ENCODE measurements at regions not wholly inside any gene's neighbourhood (a gene's known extent, or its start where the extent isn't known, plus 50 kb on each side); places are given as distances from the start of the nearest gene placed in this dataset.
"Not testable (repeated sequence)": the region's sequence is repeated elsewhere in the genome, so short reads cannot be mapped to it uniquely, and the experiment has no call there.

DNA sequence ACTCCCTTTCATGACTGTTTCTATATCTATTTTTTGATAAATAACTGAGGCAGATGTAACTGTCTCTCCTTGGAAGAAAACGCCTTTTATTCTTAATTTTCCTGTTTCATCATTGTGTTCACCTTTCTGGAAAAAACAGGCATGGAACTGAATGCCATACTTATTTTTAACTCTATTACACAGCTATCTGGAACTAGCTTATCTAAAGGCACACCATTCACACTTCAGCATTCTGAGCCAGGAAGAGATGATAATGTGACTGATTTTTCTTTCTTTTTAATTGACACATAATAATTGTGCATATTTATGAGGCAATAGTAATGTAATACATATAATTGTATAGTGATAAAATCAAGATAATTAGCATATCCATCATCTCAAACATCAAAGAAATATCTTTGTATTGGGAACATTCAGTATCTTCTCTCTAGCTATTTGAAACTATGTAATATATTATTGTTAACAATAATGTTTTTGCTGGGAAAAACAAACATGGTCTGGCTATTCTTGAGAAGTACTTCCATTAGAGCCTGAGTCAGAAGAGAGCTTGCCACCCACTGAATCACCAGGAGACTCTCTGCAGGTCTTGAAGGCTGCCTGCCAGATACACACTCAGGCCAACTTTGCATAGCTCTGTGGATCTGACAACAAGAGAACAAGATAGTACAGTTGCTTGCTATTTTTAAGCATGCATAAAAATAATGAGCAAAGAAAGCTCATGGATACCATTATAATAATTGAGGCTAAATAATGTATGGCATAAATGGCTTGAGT, 501.0 kb upstream of the EDIL3 start:
- TF ChIP-seq POLR2AphosphoS5 (IDR thresholded peaks at IDR 0.05; ENCODE audit: borderline replicate concordance, low read depth, low read length) (no peak), FOXP2 (optimal IDR thresholded peaks at IDR 0.05; ENCODE audit: control extremely low read depth, extremely low read length, insufficient read depth) (no peak), EZH2 (IDR thresholded peaks at IDR 0.05) (no peak)
- DNase-seq (ENCODE audit: low read depth, low spot score), result no peak
- H3K36me3 ChIP-seq (ENCODE audit: insufficient read depth, low read length), result no peaks in the 10 kb centered on the region
- no peak overlapping the region for H3K4me3 ChIP-seq
- H3K27ac ChIP-seq, result no peak overlapping the region
- no peaks in the 10 kb centered on the region for H3K9me3 ChIP-seq (ENCODE audit: low read depth, low read length)
- H3K9ac ChIP-seq (ENCODE audit: insufficient read length), result no peak overlapping the region

DNA sequence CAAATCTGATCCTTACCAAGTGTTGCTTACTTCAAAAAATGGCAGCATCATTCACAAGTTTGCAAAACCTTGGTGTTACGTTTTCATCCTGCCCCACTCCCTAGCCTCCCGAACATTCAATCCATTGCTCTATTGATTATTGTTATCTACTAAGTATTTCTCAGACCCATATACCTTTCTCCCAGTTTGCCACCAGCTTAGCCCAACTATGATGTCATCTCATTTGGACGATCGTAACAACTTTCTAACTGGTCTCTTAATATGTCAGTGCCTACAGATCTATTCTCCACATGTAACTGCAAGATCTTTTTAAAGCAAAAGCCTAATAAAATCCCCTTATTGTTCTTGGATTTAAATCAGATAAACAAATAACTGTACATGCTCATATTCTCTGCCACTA, 497.1 kb upstream of the EDIL3 start:
- no peaks in the 10 kb centered on the region for H3K9me3 ChIP-seq (ENCODE audit: low read depth, low read length)
- no peaks in the 10 kb centered on the region for H3K36me3 ChIP-seq (ENCODE audit: insufficient read depth, low read length)
- no peak for TF ChIP-seq EZH2 (IDR thresholded peaks at IDR 0.05)
- no peak for TF ChIP-seq POLR2AphosphoS5 (IDR thresholded peaks at IDR 0.05; ENCODE audit: borderline replicate concordance, low read depth, low read length)
- no peak for TF ChIP-seq FOXP2 (optimal IDR thresholded peaks at IDR 0.05; ENCODE audit: control extremely low read depth, extremely low read length, insufficient read depth)
- H3K9ac ChIP-seq (ENCODE audit: insufficient read length), result no peak overlapping the region
- no peak overlapping the region for H3K27ac ChIP-seq
- no peak for DNase-seq (ENCODE audit: low read depth, low spot score)
- H3K4me3 ChIP-seq, result no peak overlapping the region

DNA sequence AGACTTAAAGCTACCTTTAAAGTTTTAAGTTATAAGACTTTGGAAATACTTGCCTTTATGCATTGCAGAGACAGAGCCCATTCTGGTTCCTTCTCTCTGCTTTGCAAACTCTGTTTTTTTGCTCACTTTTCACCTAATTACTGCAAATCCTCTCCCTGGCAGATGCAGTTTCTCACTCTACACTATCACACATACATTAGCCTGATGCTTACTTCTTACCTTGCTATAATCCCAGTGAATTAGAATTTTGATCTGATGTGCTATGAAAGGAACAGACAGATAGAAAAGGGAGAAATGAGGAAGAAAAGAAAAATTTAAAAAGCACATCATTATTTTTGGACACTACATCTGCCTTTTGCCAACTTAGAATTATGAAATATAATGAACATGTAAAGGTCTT, 489.5 kb upstream of the EDIL3 start:
- Histone ChIP-seq H3K4me3 (no peak overlapping the region), H3K9me3 (ENCODE audit: low read depth, low read length) (no peaks in the 10 kb centered on the region), H3K27ac (no peak overlapping the region), H3K9ac (ENCODE audit: insufficient read length) (no peak overlapping the region), H3K36me3 (ENCODE audit: insufficient read depth, low read length) (no peaks in the 10 kb centered on the region)
- TF ChIP-seq POLR2AphosphoS5 (IDR thresholded peaks at IDR 0.05; ENCODE audit: borderline replicate concordance, low read depth, low read length) (no peak), FOXP2 (optimal IDR thresholded peaks at IDR 0.05; ENCODE audit: control extremely low read depth, extremely low read length, insufficient read depth) (no peak), EZH2 (IDR thresholded peaks at IDR 0.05) (no peak)
- DNase-seq (ENCODE audit: low read depth, low spot score), result no peak

DNA sequence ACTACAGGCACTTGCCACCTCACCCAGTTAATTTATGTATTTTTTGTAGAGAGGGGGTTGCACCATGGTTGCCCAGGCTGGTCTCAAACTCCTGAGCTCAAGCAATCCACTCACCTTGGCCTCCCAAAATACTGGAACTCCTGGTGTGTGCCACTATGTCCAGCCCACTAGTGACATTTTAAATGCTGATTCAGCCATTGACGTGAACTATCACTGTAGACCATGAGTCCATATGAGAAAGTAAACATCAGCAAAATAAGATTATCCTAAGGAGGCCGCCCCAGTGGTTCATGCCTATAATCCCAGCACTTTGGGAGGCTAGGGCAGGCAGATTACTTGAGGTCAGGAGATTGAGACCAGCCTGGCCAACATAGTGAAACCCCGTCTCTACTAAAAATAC, 488.1 kb upstream of the EDIL3 start:
- Histone ChIP-seq H3K27ac (no peak overlapping the region), H3K4me3 (no peak overlapping the region), H3K9ac (ENCODE audit: insufficient read length) (no peak overlapping the region), H3K9me3 (ENCODE audit: low read depth, low read length) (no peaks in the 10 kb centered on the region), H3K36me3 (ENCODE audit: insufficient read depth, low read length) (no peaks in the 10 kb centered on the region)
- TF ChIP-seq POLR2AphosphoS5 (IDR thresholded peaks at IDR 0.05; ENCODE audit: borderline replicate concordance, low read depth, low read length) (no peak), FOXP2 (optimal IDR thresholded peaks at IDR 0.05; ENCODE audit: control extremely low read depth, extremely low read length, insufficient read depth) (no peak), EZH2 (IDR thresholded peaks at IDR 0.05) (no peak)
- DNase-seq (ENCODE audit: low read depth, low spot score), result no peak

DNA sequence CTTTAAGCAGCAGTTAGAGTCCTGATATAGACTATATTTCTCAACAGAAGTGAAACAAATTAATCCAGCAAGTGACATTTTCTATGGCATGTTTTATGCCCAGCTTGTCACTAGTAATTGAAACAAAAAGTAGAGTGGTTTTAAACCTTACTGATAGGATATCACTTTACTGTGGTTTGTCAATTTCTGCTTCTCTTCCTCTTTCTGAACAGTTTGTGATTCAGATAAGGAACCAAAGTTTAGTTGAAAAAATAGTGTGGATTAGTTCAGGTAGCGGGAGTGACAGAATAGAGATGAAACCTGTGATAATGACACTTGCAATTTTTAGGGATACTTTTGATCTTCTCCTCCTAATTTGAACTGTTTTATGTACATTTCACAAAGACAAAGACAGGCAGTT, 485.7 kb upstream of the EDIL3 start:
- Histone ChIP-seq H3K9ac (ENCODE audit: insufficient read length) (no peak overlapping the region), H3K4me3 (no peak overlapping the region), H3K27ac (no peak overlapping the region), H3K36me3 (ENCODE audit: insufficient read depth, low read length) (no peaks in the 10 kb centered on the region), H3K9me3 (ENCODE audit: low read depth, low read length) (no peaks in the 10 kb centered on the region)
- no peak for TF ChIP-seq EZH2 (IDR thresholded peaks at IDR 0.05)
- TF ChIP-seq FOXP2 (optimal IDR thresholded peaks at IDR 0.05; ENCODE audit: control extremely low read depth, extremely low read length, insufficient read depth), result no peak
- TF ChIP-seq POLR2AphosphoS5 (IDR thresholded peaks at IDR 0.05; ENCODE audit: borderline replicate concordance, low read depth, low read length), result no peak
- DNase-seq (ENCODE audit: low read depth, low spot score), result no peak

DNA sequence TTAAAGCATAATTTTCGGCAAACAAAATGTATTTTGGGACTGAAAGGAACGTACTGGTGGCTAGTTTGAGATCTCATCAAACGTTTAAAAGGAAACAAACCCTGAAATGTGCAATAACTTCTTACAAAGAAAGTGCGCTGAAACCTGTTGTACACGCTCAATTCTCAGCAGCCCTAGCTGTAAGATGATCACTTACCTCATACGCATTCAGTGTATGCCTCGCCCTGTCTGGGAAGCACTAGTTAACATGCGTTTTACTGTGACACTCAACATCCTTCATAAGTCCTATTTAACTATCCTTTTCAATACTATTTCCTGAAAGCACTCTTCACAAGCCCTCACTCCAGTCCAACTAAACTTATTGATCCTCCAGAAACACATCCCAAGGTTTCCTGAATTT, 485.0 kb upstream of the EDIL3 start:
- Histone ChIP-seq H3K4me3 (no peak overlapping the region), H3K9me3 (ENCODE audit: low read depth, low read length) (no peaks in the 10 kb centered on the region), H3K27ac (no peak overlapping the region), H3K36me3 (ENCODE audit: insufficient read depth, low read length) (no peaks in the 10 kb centered on the region), H3K9ac (ENCODE audit: insufficient read length) (no peak overlapping the region)
- no peak for TF ChIP-seq POLR2AphosphoS5 (IDR thresholded peaks at IDR 0.05; ENCODE audit: borderline replicate concordance, low read depth, low read length)
- no peak for TF ChIP-seq EZH2 (IDR thresholded peaks at IDR 0.05)
- no peak for TF ChIP-seq FOXP2 (optimal IDR thresholded peaks at IDR 0.05; ENCODE audit: control extremely low read depth, extremely low read length, insufficient read depth)
- no peak for DNase-seq (ENCODE audit: low read depth, low spot score)

GRCh38 chr5:84863936-84864335, 479.3 kb upstream of the EDIL3 start:
- not testable (repeated sequence) for H3K9me3 ChIP-seq (ENCODE audit: low read depth, low read length); H3K9ac ChIP-seq (ENCODE audit: insufficient read length); H3K4me3 ChIP-seq; DNase-seq (ENCODE audit: low read depth, low spot score); H3K27ac ChIP-seq; H3K36me3 ChIP-seq (ENCODE audit: insufficient read depth, low read length)

DNA sequence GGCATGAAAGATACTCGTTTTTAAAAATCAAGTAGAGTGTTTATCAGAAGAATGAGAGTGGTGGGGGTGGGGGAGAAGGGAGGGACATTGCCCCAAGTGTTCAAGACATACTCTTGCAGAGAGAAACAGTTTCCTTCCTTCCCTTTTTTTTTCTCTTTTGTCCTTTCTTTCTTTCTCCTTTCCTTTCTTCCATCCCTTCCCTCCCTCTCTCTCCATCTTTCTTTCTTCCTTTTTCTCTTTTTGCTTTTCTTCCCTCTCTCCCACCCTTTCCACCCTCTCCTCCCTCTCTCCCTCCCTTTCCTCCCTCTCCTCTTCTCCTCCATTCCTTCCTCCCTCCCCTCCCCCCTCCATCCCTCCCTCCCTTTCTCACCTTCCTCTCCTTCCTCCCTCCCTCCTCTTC, 478.3 kb upstream of the EDIL3 start:
- Histone ChIP-seq H3K9me3 (ENCODE audit: low read depth, low read length) (no peaks in the 10 kb centered on the region), H3K36me3 (ENCODE audit: insufficient read depth, low read length) (no peaks in the 10 kb centered on the region), H3K27ac (no peak overlapping the region), H3K4me3 (no peak overlapping the region), H3K9ac (ENCODE audit: insufficient read length) (no peak overlapping the region)
- no peak for TF ChIP-seq FOXP2 (optimal IDR thresholded peaks at IDR 0.05; ENCODE audit: control extremely low read depth, extremely low read length, insufficient read depth)
- no peak for TF ChIP-seq POLR2AphosphoS5 (IDR thresholded peaks at IDR 0.05; ENCODE audit: borderline replicate concordance, low read depth, low read length)
- no peak for TF ChIP-seq EZH2 (IDR thresholded peaks at IDR 0.05)
- DNase-seq (ENCODE audit: low read depth, low spot score), result no peak

DNA sequence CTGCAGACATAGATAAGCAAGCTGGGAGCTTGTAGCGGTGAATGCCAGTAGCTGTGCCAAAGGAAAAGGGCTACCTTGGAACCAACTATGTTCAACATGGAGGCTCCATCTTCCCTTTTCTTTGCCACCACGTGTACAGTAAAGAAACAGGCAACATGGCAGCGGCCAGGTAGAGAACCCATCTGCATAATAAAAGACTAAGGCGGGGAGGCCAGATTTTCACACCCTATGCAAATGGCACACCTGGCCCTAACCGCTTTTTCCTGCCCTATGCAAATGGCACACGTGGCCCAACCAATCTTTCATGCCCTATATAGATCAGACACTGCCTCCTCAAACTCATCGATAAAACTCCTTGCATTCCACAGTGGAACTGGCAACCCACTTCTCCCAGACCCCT, 477.5 kb upstream of the EDIL3 start:
- Histone ChIP-seq H3K9ac (ENCODE audit: insufficient read length) (no peak overlapping the region), H3K9me3 (ENCODE audit: low read depth, low read length) (no peaks in the 10 kb centered on the region), H3K4me3 (no peak overlapping the region), H3K36me3 (ENCODE audit: insufficient read depth, low read length) (no peaks in the 10 kb centered on the region), H3K27ac (no peak overlapping the region)
- no peak for DNase-seq (ENCODE audit: low read depth, low spot score)
- TF ChIP-seq FOXP2 (optimal IDR thresholded peaks at IDR 0.05; ENCODE audit: control extremely low read depth, extremely low read length, insufficient read depth), result no peak
- TF ChIP-seq EZH2 (IDR thresholded peaks at IDR 0.05), result no peak
- TF ChIP-seq POLR2AphosphoS5 (IDR thresholded peaks at IDR 0.05; ENCODE audit: borderline replicate concordance, low read depth, low read length), result no peak
